HEK293T (cell line): ENCODE measurements at regions not wholly inside any gene's neighbourhood (a gene's known extent, or its start where the extent isn't known, plus 50 kb on each side); places are given as distances from the start of the nearest gene placed in this dataset.

ENCODE experiments used
- ELF4 ChIP-seq: fragments of 450-650 bp; IDR thresholded peaks from 2 replicates; pipeline ENCODE4 v1.6.1; 2017; ENCODE audit warnings: antibody characterized with exemption
- FOXK2 ChIP-seq: fragments of 450-650 bp; IDR thresholded peaks from 2 replicates; pipeline ENCODE4 v1.6.1; 2016; ENCODE audit warnings: mild to moderate bottlenecking
- FOXM1 ChIP-seq: fragments of 450-650 bp; IDR thresholded peaks from 2 replicates; pipeline ENCODE4 v1.6.1; 2017; ENCODE audit warnings: mild to moderate bottlenecking, borderline replicate concordance

DNA sequence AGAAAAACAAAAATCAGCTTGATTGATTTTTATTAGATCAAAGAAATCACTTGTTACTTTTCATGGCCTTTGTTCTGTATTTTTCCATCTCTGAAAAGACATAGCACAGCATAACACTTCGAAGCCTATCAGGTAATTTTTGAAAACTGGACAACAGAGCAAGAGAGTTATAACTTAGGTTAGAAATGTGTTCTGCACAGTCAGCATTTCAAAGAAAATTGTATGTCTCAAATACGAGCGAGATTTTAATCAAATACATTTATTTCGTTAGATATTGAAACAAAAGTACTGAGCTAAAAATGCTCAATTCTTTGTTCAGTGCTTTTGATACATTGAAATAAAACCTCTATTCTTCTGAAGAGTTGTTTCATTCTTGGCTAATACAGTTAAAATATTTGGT is 144.1 kb upstream of the SLC10A2 start:
- TF ChIP-seq FOXM1 (no peak), FOXK2 (no peak), ELF4 (no peak)
